Activated naive CD4-positive, alpha-beta T cell treated with anti-CD3 and anti-CD28 coated beads, Interleukin-2, amount 10 ng/mL, durations not matched to agents 7 days and 5 days (primary cell): ENCODE measurements at regions not wholly inside any gene's neighbourhood (a gene's known extent, or its start where the extent isn't known, plus 50 kb on each side); places are given as distances from the start of the nearest gene placed in this dataset.
"Not testable (repeated sequence)": the region's sequence is repeated elsewhere in the genome, so short reads cannot be mapped to it uniquely, and the experiment has no call there.

Source experiments
- CTCF ChIA-PET: fragments of 350-600 bp; sonication (Branson Sonifier 250); formaldehyde crosslinking; loops from one replicate; lab custom pipeline; 2021; ENCODE audit warnings: antibody characterized with exemption; lab: Charles Lee
- DNase-seq: peaks from one replicate; pipeline ENCODE4 v3.0.0-alpha.2; 2020
- H3K27ac Mint-ChIP-seq: one replicate; pipeline ENCODE4 v1.8.0; 2021; ENCODE audit warnings: mild to moderate bottlenecking, moderate library complexity, mixed read lengths
- H3K27me3 Mint-ChIP-seq: one replicate; pipeline ENCODE4 v1.8.0; 2021; ENCODE audit warnings: mild to moderate bottlenecking, mixed read lengths
- H3K36me3 Mint-ChIP-seq: one replicate; pipeline ENCODE4 v1.8.0; 2021; ENCODE audit warnings: mixed read lengths
- H3K4me1 Mint-ChIP-seq: one replicate; pipeline ENCODE4 v1.8.0; 2021; ENCODE audit warnings: mixed read lengths
- H3K4me3 Mint-ChIP-seq: one replicate; pipeline ENCODE4 v1.8.0; 2021; ENCODE audit warnings: mild to moderate bottlenecking, moderate library complexity, mixed read lengths
- H3K9me3 Mint-ChIP-seq: one replicate; pipeline ENCODE4 v1.8.0; 2021; ENCODE audit warnings: mixed read lengths

DNA sequence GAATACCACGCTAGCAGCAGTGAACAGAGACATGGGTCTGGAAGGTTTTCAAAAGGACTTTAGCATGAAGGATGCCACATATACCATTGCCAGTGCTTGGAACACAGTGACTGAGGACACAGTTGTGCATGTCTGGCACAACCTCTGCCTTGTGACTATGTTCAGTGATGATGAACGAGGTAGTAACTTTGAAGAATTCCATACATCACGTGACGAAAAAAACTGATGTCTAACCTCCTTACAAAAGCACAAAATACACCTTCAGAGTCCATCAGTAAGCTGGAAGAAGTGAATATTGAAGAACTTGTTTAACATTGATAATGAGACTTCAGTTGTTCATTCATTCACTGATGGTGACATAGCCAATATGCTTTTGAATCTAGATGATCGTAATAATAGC, 594.8 kb upstream of the GRM7 start:
- no peak for DNase-seq
- no peak overlapping the region for H3K4me3 Mint-ChIP-seq
- CTCF ChIA-PET = no interaction called here
- no peaks in the 10 kb centered on the region for H3K4me1 Mint-ChIP-seq
- peaks cover 14% of the 10 kb centered on the region for H3K9me3 Mint-ChIP-seq
- no peaks in the 10 kb centered on the region for H3K36me3 Mint-ChIP-seq
- H3K27me3 Mint-ChIP-seq = no peaks in the 10 kb centered on the region
- no peak overlapping the region for H3K27ac Mint-ChIP-seq

DNA sequence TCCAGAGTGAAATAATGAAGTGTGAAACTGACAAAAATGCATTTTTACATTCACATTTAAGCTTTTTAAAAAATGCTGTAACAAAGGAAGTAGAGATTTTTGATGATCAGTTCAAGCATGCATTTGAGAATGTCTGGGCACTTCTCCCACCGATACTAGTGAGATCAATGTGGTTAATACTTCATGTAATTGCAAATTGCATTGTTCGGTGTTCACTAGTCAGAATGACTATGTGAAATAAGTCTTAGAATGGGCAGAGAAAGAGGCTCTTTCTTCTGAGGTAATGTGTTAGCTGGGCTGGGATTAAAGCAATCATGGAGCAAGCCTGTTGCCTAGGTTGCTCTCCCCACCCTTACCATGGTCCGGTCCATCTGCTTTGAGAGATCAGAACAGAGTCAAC, 587.0 kb upstream of the GRM7 start:
- Mint-ChIP-seq H3K27me3 (no peaks in the 10 kb centered on the region), H3K36me3 (no peaks in the 10 kb centered on the region)

DNA sequence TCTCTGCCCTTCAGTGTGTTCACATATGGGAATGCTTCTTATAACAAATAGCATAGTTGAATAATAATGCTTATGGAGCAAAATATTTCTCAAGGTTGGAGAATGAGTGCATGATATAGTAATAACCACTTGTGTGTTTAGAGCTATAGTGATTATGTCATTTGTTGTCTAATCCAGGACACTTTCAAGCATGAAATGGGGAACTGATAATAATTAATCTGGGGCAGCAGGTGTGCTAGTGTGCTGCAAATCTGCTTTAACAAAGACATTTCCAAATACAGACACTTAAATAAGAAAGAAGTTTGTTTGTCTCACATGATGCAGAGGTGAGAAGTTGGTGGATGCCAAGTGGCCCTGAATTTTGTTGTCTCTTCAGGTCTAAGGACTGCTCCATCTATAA, 579.3 kb upstream of the GRM7 start:
- DNase-seq = no peak
- no peaks in the 10 kb centered on the region for H3K36me3 Mint-ChIP-seq
- no peak overlapping the region for H3K27ac Mint-ChIP-seq
- no peaks in the 10 kb centered on the region for H3K4me1 Mint-ChIP-seq
- no peak overlapping the region for H3K4me3 Mint-ChIP-seq
- CTCF ChIA-PET = no interaction called here
- H3K9me3 Mint-ChIP-seq = peaks cover 9% of the 10 kb centered on the region
- H3K27me3 Mint-ChIP-seq = no peaks in the 10 kb centered on the region

More for the DNA sequence above, 587.0 kb upstream of the GRM7 start:
- CTCF ChIA-PET = no interaction called here
- no peak for DNase-seq
- H3K4me3 Mint-ChIP-seq = no peak overlapping the region
- H3K9me3 Mint-ChIP-seq = peaks cover 27% of the 10 kb centered on the region
- H3K27ac Mint-ChIP-seq = no peak overlapping the region
- H3K4me1 Mint-ChIP-seq = no peaks in the 10 kb centered on the region

DNA sequence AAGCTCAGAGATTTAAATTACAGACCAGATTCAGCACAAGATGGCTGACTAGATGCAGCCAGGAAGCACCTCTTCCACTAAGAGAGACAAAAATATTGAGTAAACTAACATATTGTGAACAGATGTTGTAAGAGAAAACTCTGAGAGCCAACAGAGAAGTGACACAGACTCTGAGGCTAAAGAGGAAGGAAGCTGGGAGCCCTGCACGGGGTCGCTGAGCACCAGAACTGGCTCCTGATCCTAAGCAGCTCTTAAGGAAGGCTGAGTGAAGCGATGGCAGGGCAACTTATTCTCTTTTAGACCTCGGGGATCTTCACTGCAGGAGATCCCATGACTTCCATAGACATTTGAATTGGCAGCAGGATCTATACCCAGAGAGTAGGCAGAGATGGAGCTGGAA, 578.0 kb upstream of the GRM7 start:
- DNase-seq = no peak
- H3K4me3 Mint-ChIP-seq = no peak overlapping the region
- no peak overlapping the region for H3K27ac Mint-ChIP-seq
- H3K27me3 Mint-ChIP-seq = no peaks in the 10 kb centered on the region
- no peaks in the 10 kb centered on the region for H3K4me1 Mint-ChIP-seq
- H3K9me3 Mint-ChIP-seq = peaks cover 7% of the 10 kb centered on the region
- CTCF ChIA-PET = no interaction called here
- H3K36me3 Mint-ChIP-seq = no peaks in the 10 kb centered on the region

DNA sequence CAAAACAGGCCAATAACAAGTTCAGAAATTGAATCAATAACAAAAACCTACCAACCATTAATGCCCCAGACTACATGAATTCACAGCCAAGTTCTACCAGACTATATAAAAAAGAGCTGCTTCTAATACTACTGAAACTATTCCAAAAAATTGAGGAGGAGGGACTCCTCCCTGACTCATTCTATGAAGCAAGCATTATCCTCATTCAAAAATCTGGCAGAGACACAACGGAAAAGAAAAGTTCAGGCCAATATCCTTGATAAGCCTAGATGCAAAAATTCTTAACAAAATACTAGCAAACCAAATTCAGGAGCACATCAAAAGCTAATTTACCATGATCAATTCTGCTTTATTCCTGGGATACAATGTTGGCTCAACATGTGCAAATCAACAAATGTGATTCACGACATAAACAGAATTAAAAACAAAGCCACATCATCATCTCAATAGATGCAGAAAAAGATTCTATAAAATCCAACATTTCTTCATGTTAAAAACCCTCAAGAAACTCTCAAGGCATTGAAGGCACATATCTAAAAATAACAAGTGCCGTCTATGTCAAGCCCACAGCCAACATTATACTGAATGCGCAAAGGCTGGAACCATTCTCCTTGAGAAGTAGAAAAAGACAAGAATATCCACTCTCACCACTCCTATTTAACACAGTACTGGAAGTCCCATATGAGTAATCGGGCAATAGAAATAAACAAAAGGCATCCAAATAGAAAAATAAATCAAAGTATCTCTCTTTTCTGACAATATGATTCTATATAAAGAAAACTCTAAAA, 573.6 kb upstream of the GRM7 start:
- DNase-seq = no peak
- peaks cover 17% of the 10 kb centered on the region for H3K9me3 Mint-ChIP-seq
- no peaks in the 10 kb centered on the region for H3K4me1 Mint-ChIP-seq
- no peak overlapping the region for H3K27ac Mint-ChIP-seq
- H3K4me3 Mint-ChIP-seq = no peak overlapping the region
- CTCF ChIA-PET = no interaction called here
- no peaks in the 10 kb centered on the region for H3K27me3 Mint-ChIP-seq
- no peaks in the 10 kb centered on the region for H3K36me3 Mint-ChIP-seq

DNA sequence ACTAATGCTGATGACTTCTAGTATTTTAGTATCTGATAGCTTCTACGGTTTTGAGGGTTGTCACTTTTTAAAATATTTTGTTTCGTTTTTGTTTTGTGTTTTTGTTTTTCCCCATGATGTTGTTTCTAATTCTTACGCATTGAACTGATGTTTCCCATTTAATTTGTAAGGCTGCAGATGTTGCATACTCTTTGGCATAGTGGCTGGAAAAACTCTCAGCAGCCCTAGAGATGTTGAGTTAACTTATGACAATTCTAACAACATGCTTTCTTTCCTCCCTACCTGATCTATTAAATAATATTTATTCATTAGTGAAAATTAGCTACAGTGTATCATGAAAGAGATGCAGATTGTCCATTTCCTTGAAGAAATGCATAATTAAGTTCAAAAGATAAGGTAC, 559.3 kb upstream of the GRM7 start:
- H3K4me3 Mint-ChIP-seq = no peak overlapping the region
- H3K4me1 Mint-ChIP-seq = no peaks in the 10 kb centered on the region
- no peaks in the 10 kb centered on the region for H3K36me3 Mint-ChIP-seq
- no peak for DNase-seq
- H3K27me3 Mint-ChIP-seq = no peaks in the 10 kb centered on the region
- CTCF ChIA-PET = no interaction called here
- H3K9me3 Mint-ChIP-seq = peaks cover 17% of the 10 kb centered on the region
- H3K27ac Mint-ChIP-seq = no peak overlapping the region

DNA sequence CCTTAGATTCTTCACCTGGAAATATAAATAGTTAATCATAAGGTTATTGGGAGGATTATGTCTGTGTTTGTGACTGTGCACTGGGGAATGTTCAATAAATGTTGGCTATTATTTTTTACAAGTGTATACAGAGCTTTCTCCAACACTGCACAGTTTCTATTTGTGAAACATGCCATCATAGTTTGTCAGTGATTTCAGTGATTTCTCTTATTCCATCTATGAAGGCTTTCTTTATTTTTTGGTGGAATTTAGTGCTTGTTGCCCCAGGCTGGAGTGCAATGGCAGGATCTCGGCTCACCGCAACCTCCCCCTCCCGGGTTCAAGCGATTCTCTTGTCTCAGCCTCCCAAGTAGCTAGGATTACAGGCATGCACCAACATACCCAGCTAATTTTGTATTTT, 545.0 kb upstream of the GRM7 start:
- no peaks in the 10 kb centered on the region for H3K4me1 Mint-ChIP-seq
- peaks cover 7% of the 10 kb centered on the region for H3K9me3 Mint-ChIP-seq
- H3K27me3 Mint-ChIP-seq = no peaks in the 10 kb centered on the region
- H3K36me3 Mint-ChIP-seq = no peaks in the 10 kb centered on the region
- CTCF ChIA-PET = no interaction called here
- H3K4me3 Mint-ChIP-seq = no peak overlapping the region
- DNase-seq = no peak
- H3K27ac Mint-ChIP-seq = no peak overlapping the region

DNA sequence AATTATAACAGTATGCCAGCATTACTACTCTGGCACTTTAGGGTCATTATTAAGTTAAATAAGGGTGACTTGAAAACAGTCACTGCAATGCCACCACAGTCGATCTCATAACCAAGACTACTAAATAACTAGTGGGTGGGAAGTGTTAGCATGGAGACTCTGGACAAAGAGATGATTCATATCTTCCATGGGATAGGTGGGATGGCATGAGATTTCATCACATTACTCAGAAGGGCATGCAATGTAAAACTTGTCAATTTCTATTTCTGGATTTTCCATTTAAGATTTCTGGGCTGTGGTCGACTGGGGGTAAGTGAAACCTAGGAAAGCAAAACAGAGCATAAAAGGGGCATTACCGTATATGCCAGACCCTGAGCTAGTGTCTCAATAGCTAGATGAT, 538.9 kb upstream of the GRM7 start:
- Mint-ChIP-seq H3K4me3 (no peak overlapping the region), H3K4me1 (no peaks in the 10 kb centered on the region), H3K9me3 (peaks cover 5% of the 10 kb centered on the region), H3K27ac (no peak overlapping the region), H3K36me3 (no peaks in the 10 kb centered on the region), H3K27me3 (no peaks in the 10 kb centered on the region)
- no peak for DNase-seq
- CTCF ChIA-PET = no interaction called here

DNA sequence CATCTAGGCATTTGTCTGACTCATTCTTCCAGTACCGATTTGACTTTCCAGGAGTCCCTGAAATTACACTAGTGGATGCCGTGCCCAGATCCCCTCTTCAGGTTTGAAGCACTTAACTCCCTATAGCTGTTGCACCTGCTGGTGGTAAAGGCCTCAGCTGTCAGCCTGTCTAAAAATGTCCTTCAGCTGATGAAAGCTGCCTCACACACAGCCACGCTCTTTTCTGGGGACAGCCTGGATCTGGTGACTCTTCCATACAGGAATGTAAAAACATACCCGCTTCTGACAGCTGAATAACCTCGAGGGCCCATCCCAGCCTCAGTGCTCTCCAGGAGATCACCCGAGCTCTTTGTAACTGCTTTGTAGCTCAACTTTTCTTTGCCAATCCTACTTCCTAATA, 534.1 kb upstream of the GRM7 start:
- Mint-ChIP-seq H3K27ac (no peak overlapping the region), H3K4me3 (no peak overlapping the region), H3K4me1 (no peaks in the 10 kb centered on the region), H3K27me3 (no peaks in the 10 kb centered on the region), H3K9me3 (peaks cover 6% of the 10 kb centered on the region), H3K36me3 (no peaks in the 10 kb centered on the region)
- CTCF ChIA-PET = no interaction called here
- no peak for DNase-seq

DNA sequence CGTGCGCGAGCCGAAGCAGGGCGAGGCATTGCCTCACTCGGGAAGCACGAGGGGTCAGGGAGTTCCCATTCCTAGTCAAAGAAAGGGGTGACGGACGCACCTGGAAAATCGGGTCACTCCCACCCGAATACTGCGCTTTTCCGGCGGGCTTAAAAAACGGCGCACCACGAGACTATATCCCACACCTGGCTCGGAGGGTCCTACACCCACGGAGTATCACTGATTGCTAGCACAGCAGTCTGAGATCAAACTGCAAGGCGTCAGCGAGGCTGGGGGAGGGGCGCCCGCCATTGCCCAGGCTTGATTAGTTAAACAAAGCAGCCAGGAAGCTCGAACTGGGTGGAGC, 520.0 kb upstream of the GRM7 start:
- H3K4me3 Mint-ChIP-seq, H3K27me3 Mint-ChIP-seq, H3K36me3 Mint-ChIP-seq, DNase-seq, H3K4me1 Mint-ChIP-seq, H3K27ac Mint-ChIP-seq, CTCF ChIA-PET: not testable (repeated sequence)
- peaks cover 14% of the 10 kb centered on the region for H3K9me3 Mint-ChIP-seq

DNA sequence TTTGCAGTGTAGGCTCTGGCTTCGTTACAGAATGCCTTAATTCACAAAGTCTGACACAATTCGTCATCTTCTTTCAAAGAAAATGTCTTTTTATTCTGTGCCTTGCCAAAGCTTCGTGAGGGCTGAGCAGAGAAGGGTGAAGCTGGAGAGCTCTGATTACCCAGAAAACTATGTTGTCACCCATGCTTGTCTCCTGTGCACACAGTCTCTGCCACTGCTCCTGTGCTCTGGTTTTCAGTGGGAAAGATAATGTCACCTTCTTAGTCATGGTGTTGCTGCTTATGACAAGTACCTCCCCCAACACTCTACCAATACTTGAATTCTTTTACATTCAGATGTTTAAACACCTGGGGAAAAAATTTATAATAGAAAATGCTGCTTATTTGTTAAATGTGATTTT, 509.2 kb upstream of the GRM7 start:
- H3K27ac Mint-ChIP-seq = no peak overlapping the region
- CTCF ChIA-PET = no interaction called here
- H3K9me3 Mint-ChIP-seq = peaks cover 1% of the 10 kb centered on the region
- no peak overlapping the region for H3K4me3 Mint-ChIP-seq
- no peaks in the 10 kb centered on the region for H3K27me3 Mint-ChIP-seq
- H3K36me3 Mint-ChIP-seq = no peaks in the 10 kb centered on the region
- no peak for DNase-seq
- no peaks in the 10 kb centered on the region for H3K4me1 Mint-ChIP-seq

DNA sequence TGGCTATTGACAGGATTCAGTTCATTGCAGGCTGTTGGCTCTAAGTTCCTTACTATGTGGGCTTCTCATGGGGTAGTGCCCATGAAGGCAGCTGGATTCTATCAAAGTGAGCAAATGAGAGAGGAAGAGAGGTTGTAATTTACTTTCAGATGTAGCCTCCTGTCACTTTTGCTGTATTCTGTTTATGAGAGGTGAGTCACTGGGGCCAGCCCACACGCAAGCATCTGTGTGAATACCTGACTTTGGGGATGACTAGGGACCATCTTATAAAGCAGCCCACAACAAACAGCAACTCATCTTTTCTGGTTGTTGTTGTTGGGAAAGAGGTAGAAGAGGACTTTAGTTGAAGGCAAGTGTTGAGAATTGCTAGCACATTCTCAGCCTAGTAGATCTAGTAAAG, 506.3 kb upstream of the GRM7 start:
- no peaks in the 10 kb centered on the region for H3K36me3 Mint-ChIP-seq
- no peaks in the 10 kb centered on the region for H3K4me1 Mint-ChIP-seq
- no peak for DNase-seq
- H3K4me3 Mint-ChIP-seq = no peak overlapping the region
- H3K27ac Mint-ChIP-seq = no peak overlapping the region
- H3K27me3 Mint-ChIP-seq = no peaks in the 10 kb centered on the region
- peaks cover 2% of the 10 kb centered on the region for H3K9me3 Mint-ChIP-seq
- CTCF ChIA-PET = no interaction called here

DNA sequence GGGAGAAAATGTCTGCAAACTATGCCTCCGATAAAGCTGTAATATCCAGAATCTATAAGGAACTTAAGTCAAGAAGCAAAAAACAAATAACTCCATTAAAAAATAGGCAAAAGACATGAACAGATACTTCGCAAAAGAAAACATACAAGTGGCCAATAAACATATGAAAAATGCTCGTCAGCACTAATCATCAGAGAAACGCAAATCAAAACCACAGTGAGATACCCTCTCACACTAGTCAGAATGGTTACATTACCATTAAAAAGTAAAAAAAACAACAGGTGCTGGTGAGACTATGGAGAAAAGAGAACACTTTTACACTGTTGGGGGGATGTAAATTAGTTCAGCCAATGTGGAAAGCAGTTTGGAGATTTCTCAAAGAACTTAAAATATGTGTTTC, 498.5 kb upstream of the GRM7 start:
- H3K36me3 Mint-ChIP-seq = no peaks in the 10 kb centered on the region

DNA sequence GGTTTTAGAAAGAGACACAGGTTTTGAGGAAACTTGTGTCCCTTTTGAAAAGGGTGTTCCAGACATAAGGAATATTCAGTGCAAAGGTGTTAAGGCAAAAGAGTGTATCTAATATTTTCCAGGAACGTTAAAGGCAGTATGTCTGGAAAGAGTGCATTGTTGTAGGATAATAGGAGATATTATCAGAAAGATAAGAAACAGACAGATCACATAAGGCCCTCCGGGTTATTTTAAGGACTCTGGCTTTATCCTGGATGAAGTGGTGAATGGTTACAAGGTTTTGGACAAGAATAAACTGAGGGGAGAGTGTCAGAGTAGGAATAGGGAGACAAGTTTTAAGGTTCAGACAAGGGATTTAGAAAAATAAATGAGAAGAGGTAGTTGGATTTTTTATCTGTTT, 493.7 kb upstream of the GRM7 start:
- Mint-ChIP-seq H3K9me3 (peaks cover 15% of the 10 kb centered on the region), H3K27ac (no peak overlapping the region), H3K4me3 (no peak overlapping the region), H3K36me3 (no peaks in the 10 kb centered on the region), H3K27me3 (no peaks in the 10 kb centered on the region), H3K4me1 (no peaks in the 10 kb centered on the region)
- CTCF ChIA-PET = no interaction called here
- DNase-seq = no peak

More for the DNA sequence above, 498.5 kb upstream of the GRM7 start:
- H3K27me3 Mint-ChIP-seq = no peaks in the 10 kb centered on the region
- peaks cover 5% of the 10 kb centered on the region for H3K9me3 Mint-ChIP-seq
- no peak overlapping the region for H3K4me3 Mint-ChIP-seq
- no peak for DNase-seq
- CTCF ChIA-PET = no interaction called here
- no peak overlapping the region for H3K27ac Mint-ChIP-seq
- no peaks in the 10 kb centered on the region for H3K4me1 Mint-ChIP-seq

DNA sequence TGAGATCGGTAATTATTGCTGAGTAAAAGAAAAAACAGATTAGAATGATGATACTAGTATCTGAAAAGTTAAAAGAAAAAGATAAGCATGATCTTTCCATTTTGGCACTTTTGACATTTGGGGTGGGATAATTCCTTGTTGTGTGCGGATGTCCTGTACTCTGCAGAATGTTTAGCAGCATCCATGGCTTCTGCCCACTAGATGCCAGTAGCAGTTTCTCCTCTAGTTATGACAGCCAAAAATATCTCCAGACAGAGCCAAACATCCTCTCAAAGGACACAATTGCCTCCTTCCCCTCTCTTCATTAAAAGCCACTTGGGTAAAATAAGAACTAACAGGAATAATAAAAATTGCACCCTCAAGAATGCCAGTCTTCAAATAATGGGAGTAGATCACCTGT, 468.8 kb upstream of the GRM7 start:
- Mint-ChIP-seq H3K9me3 (peaks cover 6% of the 10 kb centered on the region), H3K36me3 (no peaks in the 10 kb centered on the region), H3K27me3 (no peaks in the 10 kb centered on the region), H3K4me1 (no peaks in the 10 kb centered on the region), H3K4me3 (no peak overlapping the region), H3K27ac (no peak overlapping the region)
- no peak for DNase-seq
- CTCF ChIA-PET = no interaction called here

DNA sequence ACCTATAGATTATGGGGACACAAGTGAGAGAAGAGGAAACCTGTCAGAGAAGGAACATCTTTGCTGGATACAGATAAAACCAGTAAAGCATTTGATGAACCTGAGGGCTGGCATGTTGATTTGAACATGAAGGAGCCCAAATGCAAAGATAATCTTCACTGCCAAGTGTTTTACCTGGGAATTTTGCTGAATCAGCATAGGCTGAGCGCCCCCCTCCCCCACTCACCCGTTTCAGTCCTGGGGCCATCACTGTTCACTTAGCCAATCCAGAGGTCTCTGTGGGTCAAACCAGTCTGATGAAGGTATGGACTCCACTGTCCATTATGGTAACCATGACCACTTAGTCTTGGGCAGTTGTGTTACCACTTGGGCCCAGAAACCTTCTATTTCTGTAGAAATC, 466.0 kb upstream of the GRM7 start:
- no peaks in the 10 kb centered on the region for H3K36me3 Mint-ChIP-seq
- CTCF ChIA-PET = no interaction called here
- H3K9me3 Mint-ChIP-seq = peaks cover 16% of the 10 kb centered on the region
- H3K27me3 Mint-ChIP-seq = no peaks in the 10 kb centered on the region
- no peaks in the 10 kb centered on the region for H3K4me1 Mint-ChIP-seq
- no peak overlapping the region for H3K4me3 Mint-ChIP-seq
- DNase-seq = no peak
- H3K27ac Mint-ChIP-seq = no peak overlapping the region
